H54 (cell line): ENCODE measurements at regions not wholly inside any gene's neighbourhood (a gene's known extent, or its start where the extent isn't known, plus 50 kb on each side); places are given as distances from the start of the nearest gene placed in this dataset.
"Not testable (repeated sequence)": the region's sequence is repeated elsewhere in the genome, so short reads cannot be mapped to it uniquely, and the experiment has no call there.

ENCODE experiments used
- DNase-seq: peaks from one replicate; pipeline ENCODE4 v3.0.0; 2011; ENCODE audit warnings: low spot score, mixed read lengths; ENCODE audit not compliant: insufficient read length
- FAIRE-seq: peaks from 3 replicates; lab custom pipeline; 2011; peaks lifted over from hg19 to GRCh38; lab: Jason Lieb, UNC
- POLR2A ChIP-seq: IDR thresholded peaks from 2 replicates; pipeline ENCODE4 v1.6.1; 2011; ENCODE audit warnings: low read depth, mild to moderate bottlenecking, low read length

GRCh38 chr15:26032162-26032846 lies 169.2 kb upstream of the ATP10A start:
- no peak for TF ChIP-seq POLR2A
- no peak for DNase-seq

DNA sequence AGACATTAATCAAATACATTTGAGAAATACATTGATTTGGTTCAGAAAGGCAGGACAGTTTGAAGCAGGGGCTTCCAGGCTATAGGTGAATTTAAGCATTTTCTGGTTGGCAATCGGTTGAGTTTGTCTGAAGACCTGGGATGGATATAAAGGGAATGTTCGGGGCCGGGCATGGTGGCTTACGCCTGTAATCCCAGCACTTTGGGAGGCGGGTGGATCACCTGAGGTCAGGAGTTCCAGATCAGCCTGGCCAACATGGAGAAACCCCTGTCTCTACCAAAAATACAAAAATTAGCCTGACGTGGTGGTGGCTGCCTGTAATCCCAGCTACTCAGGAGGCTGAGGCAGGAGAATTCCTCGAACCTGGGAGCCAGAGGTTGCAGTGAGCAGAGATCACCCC lies 166.5 kb upstream of the ATP10A start:
- not testable (repeated sequence) for FAIRE-seq, DNase-seq

More at GRCh38 chr15:26032162-26032846, 169.2 kb upstream of the ATP10A start:
- no peak for FAIRE-seq

- TF ChIP-seq POLR2A: no peak
- FAIRE-seq (no peak), DNase-seq (no peak)
These were observed 166.0 kb upstream of the ATP10A start for GRCh38 chr15:26029146-26029545.

DNA sequence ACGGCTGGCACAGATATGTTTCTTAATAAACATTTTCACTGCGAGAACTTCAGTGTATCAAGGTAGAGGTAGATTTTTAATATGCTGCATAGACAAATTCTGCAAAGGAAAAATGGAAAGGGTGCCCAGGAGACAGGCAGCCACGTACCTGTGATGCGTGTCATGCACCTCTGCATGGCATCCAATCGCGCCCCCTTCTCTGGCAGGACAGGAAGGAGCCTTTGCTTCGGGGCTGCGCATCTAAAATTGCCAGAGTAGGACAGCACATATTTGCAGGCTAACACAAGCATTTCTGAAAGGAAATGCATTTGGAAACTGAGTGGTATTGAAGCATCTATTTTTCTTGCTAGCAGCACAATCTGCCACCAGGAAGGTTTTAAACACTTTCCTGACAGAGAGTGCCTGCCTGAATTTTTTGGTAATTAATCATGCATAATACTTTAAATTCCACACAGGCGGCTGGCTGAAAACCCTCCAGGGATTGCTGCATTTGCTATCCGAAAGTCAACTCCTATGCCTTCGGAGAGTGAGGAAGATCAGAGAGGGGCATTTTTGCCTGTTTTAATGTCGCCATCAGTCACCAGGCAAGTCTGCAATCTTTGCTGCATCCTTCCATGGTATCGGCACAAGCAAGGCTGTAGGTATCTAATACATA lies 165.1 kb upstream of the ATP10A start:
- TF ChIP-seq POLR2A: no peak
- no peak for FAIRE-seq
- DNase-seq: no peak

GRCh38 chr15:26026671-26027070 lies 163.5 kb upstream of the ATP10A start:
- FAIRE-seq, DNase-seq: not testable (repeated sequence)

DNA sequence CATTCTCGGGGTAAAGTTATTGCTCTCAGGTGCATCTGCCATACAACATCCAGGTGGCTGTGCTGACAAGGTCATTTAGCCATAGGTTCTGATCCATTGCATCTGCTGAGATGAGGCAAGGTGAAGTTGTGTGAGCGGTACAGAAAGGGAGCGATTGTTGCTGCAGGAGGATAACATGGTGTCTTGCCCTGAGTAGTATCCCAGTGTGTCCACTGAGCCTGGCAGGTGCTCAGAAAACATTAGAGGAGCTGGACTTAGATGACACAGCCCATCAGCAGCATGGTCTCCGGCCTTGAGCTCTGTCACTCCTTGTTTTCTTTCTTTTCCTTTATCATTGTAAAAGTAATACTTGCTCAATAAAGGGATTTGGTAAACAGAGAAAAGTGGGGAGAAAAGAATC lies 161.1 kb upstream of the ATP10A start:
- FAIRE-seq: no peak
- no peak for TF ChIP-seq POLR2A
- DNase-seq: no peak

- DNase-seq (no peak), FAIRE-seq (no peak)
- no peak for TF ChIP-seq POLR2A
These were observed 160.6 kb upstream of the ATP10A start for GRCh38 chr15:26023691-26024090.

- DNase-seq (no peak), FAIRE-seq (no peak)
- no peak for TF ChIP-seq POLR2A
These were observed 160.1 kb upstream of the ATP10A start for GRCh38 chr15:26023231-26023630.

DNA sequence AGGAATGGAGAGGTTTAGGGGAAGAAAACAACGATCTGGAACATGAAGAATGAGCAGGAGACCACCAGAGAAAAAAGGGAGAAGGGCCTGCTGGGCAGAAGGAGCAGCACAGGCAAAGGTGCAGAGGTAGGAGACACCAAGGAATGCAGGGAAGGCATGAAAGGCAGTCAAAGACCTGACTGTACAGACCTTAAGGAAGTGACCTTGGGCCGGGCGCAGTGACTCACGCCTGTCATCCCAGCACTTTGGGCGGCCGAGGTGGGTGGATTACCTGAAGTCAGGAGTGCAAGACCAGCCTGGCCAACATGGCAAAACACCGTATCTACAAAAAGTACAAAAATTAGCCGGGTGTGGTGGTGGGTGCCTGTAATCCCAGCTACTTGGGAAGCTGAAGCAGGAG lies 157.7 kb upstream of the ATP10A start:
- TF ChIP-seq POLR2A: no peak
- FAIRE-seq (no peak), DNase-seq (no peak)

- no peak for DNase-seq
- TF ChIP-seq POLR2A: no peak
- FAIRE-seq: no peak
These were observed 154.5 kb upstream of the ATP10A start for GRCh38 chr15:26017665-26018064.

- DNase-seq (no peak), FAIRE-seq (no peak)
- no peak for TF ChIP-seq POLR2A
These were observed 152.5 kb upstream of the ATP10A start for GRCh38 chr15:26015516-26016075.

GRCh38 chr15:26013981-26014380 lies 150.9 kb upstream of the ATP10A start:
- FAIRE-seq: no peak
- DNase-seq: no peak
- TF ChIP-seq POLR2A: no peak

DNA sequence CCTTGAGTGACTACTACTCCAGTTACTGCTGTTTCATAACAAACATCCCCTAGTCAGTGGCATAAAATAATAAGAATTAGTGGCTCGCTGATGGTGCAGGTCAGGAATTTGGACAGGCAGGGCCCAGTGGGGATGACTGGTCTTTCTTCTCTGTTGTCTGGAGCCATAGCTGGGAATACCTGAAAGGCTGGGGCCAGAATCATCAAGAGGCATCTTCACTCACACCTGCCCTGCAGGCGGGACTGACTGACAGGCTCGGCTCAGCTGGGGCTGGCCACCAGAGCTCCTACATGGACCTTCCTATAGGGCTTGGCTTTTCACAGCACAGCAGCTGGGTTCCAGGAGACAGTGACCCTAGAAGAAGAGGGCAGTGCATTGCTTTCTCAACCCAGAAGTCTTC lies 148.8 kb upstream of the ATP10A start:
- TF ChIP-seq POLR2A: no peak
- no peak for FAIRE-seq
- no peak for DNase-seq

- DNase-seq (no peak), FAIRE-seq (no peak)
- TF ChIP-seq POLR2A: no peak
These were observed 144.0 kb upstream of the ATP10A start for GRCh38 chr15:26007151-26007550.

- no peak for DNase-seq
- TF ChIP-seq POLR2A: no peak
- FAIRE-seq: no peak
These were observed 138.1 kb upstream of the ATP10A start for GRCh38 chr15:26001201-26001600.

- no peak for FAIRE-seq
- TF ChIP-seq POLR2A: no peak
- DNase-seq: no peak
These were observed 130.4 kb upstream of the ATP10A start for GRCh38 chr15:25993506-25993905.
